ENCODE measurements at regions not wholly inside any gene's neighbourhood (a gene's known extent, or its start where the extent isn't known, plus 50 kb on each side); places are given as distances from the start of the nearest gene placed in this dataset.
"Not testable (repeated sequence)": the region's sequence is repeated elsewhere in the genome, so short reads cannot be mapped to it uniquely, and the experiment has no call there.

- not testable (repeated sequence) for DNase-seq (ENCODE audit: insufficient read length, low spot score); FAIRE-seq
Measured at GRCh38 chr6:140147825-140148814, 773.7 kb upstream of the CITED2 start.

DNA sequence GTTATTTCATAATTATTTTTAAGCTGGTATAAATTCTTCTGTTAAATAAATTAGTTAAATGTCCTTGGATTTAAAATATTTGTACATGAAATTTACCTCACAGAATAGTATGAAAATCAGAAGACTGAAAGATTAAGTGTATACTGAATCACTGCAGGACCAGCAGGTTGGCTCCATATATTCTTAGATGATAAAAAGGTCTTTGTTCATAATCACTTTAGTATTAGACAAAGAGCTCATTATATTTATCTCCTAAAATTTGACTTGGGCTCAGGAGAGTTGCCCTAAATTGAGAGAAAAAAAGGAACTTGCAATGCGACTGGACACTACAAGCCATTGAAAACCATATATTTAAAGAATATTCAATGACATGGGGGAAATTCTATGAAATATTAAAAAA, 766.4 kb upstream of the CITED2 start:
- FAIRE-seq: no peak
- no peak for DNase-seq (ENCODE audit: insufficient read length, low spot score)

DNA sequence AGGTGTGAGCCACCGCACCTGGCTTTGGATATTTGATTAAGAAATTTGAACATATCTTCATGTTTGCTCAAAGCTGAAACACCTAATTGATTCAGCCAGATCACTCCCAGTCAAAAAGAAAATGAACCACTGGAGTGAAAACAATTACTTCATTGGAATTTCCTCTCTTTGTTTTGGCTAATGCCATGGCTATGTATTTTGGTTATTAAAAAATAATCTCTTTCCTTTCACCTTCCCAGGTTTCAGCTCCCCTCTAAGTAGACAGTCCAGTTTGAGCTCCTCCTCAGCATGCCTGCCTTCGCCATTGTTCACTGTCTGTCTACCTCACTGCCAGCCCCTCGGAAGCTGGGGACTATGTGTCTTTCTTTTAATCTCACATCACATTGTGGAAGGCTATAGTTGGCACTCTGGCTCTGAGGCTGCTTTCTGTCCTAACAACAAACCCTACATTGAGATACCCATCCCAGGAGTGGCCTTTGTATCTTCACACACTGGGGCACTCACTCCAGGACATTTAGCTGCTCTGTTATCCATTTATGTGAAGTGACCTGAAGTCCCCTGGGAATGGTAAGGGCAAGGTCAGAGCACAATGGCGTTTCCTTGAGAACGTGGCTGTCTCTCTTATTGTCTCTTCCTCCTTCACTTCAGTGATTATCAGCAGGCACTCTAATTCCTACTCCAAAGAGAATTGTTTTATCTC, 764.0 kb upstream of the CITED2 start:
- no peak for FAIRE-seq
- no peak for DNase-seq (ENCODE audit: insufficient read length, low spot score)

- DNase-seq (ENCODE audit: insufficient read length, low spot score): no peak
- no peak for FAIRE-seq
Measured at GRCh38 chr6:140134224-140134623, 759.8 kb upstream of the CITED2 start.

- no peak for DNase-seq (ENCODE audit: insufficient read length, low spot score)
- no peak for FAIRE-seq
Measured at GRCh38 chr6:140130074-140130473, 755.6 kb upstream of the CITED2 start.

- DNase-seq (ENCODE audit: insufficient read length, low spot score): no peak
- FAIRE-seq: no peak
Measured at GRCh38 chr6:140124498-140124897, 750.0 kb upstream of the CITED2 start.

DNA sequence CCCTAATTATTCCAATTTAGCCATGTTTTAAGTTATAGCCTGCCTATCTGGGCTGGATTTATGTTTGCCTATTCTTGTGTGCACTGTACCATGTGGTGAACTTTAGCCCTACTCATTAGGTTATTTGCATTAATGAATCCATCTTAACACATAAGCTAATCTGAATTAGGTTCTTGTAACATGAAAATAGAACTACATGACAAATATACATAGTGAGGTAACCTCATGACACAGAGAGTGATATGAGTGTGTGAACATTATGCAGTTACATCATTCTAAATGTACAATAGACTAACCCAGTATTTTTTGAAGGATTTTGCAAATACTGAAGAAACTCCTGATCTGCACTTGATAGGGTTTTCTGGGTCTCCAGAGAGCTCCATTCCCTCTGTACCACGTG, 733.7 kb upstream of the CITED2 start:
- DNase-seq (ENCODE audit: insufficient read length, low spot score) (no peak), FAIRE-seq (no peak)

- DNase-seq (ENCODE audit: insufficient read length, low spot score) (no peak), FAIRE-seq (no peak)
Measured at GRCh38 chr6:140107216-140107615, 732.8 kb upstream of the CITED2 start.

GRCh38 chr6:140105857-140106256, 731.4 kb upstream of the CITED2 start:
- FAIRE-seq (no peak), DNase-seq (ENCODE audit: insufficient read length, low spot score) (no peak)

GRCh38 chr6:140105241-140105640, 730.8 kb upstream of the CITED2 start:
- DNase-seq (ENCODE audit: insufficient read length, low spot score): no peak
- no peak for FAIRE-seq

GRCh38 chr6:140101818-140102217, 727.4 kb upstream of the CITED2 start:
- no peak for FAIRE-seq
- DNase-seq (ENCODE audit: insufficient read length, low spot score): no peak

GRCh38 chr6:140101367-140101766, 726.9 kb upstream of the CITED2 start:
- no peak for FAIRE-seq

GRCh38 chr6:140095532-140095931, 721.1 kb upstream of the CITED2 start:
- FAIRE-seq (no peak), DNase-seq (ENCODE audit: insufficient read length, low spot score) (no peak)

More at GRCh38 chr6:140101367-140101766, 726.9 kb upstream of the CITED2 start:
- no peak for DNase-seq (ENCODE audit: insufficient read length, low spot score)

- FAIRE-seq (no peak), DNase-seq (ENCODE audit: insufficient read length, low spot score) (no peak)
Measured at GRCh38 chr6:140091895-140092294, 717.4 kb upstream of the CITED2 start.

DNA sequence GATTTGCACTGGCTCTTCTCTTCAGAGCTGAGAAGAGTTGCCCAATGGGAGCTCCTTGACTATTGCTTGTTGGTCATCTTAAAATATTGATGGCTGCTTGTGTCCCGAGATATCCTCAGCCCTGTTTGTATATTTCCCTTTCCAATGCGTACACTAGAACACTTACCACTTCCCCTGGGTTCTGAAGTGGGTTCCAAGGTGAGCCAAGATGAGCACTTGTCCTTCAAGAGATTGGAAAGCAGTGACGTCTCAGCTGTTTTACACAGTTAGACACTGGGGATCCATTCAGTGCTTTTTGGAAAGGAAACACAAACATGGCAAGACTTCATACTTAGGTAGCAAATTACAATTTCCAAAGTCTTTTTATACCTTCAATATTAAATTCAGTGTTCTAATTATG, 716.4 kb upstream of the CITED2 start:
- no peak for FAIRE-seq

GRCh38 chr6:140083375-140083774, 708.9 kb upstream of the CITED2 start:
- FAIRE-seq (no peak), DNase-seq (ENCODE audit: insufficient read length, low spot score) (no peak)

More for the DNA sequence above, 716.4 kb upstream of the CITED2 start:
- no peak for DNase-seq (ENCODE audit: insufficient read length, low spot score)

DNA sequence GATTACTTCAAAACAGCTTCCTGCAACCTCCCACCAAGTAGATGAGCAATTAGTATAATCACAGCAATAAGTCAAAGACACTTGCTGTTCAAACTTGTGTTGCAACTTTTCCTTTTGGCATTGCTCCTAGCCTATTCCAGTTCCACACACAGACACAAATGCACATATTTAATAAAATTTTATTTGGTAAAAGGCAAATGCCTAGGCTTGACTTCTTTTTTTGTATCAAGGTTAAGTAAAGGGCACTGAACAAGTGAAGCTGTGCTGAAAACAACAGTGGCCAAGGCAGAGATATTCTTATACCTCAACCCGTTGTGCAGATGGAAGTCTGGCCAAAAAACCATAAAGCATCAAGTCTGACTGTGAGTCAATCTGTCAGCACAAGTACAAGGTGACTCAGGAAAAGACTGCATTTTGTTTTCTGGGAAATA, 708.4 kb upstream of the CITED2 start:
- DNase-seq (ENCODE audit: insufficient read length, low spot score) (no peak), FAIRE-seq (no peak)

DNA sequence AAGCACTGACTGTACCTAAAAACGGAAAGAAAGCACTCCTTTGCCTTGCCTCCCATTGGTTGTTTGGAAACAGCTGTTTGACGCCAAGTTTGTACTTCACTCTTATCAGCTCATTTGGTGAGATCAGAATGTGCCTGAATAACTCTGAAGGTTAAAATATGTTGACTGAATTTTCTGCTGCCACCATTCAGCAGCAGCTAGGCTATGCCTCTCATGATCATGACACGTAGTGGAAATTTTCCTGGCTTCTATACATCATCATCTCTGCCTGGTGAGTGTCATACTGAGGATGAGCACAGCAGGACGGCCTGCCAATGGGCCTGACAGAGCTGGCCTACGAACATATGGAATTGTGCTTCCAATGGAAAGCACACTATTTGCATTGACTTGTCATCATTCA, 704.9 kb upstream of the CITED2 start:
- no peak for DNase-seq (ENCODE audit: insufficient read length, low spot score)

DNA sequence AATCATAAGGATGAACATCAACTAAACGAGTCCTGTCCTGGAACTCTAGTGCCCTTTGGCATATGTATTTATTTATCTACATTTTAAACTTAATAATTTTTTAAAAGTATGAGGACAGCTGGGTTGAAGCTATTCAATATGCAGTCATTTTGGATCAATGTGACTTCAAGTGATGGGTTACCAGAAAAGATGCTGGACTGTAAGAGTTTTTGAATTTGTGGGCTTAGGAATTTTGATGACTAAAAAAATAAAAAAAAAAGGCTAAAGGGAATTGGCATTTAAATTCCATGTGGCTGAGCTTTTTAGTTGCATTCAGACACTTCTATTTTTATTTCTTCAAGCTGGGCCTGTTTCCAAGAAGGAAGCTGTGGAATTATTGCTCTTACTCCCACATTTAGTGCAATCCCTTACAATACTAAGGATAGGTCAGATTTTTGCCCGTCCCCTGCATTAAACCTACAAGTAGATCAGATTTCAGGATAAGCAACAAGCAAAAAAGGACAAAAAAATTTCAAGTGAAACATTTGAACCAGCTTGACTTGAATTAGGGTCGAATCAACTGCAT, 704.2 kb upstream of the CITED2 start:
- FAIRE-seq (no peak), DNase-seq (ENCODE audit: insufficient read length, low spot score) (no peak)

More for the DNA sequence above, 704.9 kb upstream of the CITED2 start:
- FAIRE-seq: no peak

DNA sequence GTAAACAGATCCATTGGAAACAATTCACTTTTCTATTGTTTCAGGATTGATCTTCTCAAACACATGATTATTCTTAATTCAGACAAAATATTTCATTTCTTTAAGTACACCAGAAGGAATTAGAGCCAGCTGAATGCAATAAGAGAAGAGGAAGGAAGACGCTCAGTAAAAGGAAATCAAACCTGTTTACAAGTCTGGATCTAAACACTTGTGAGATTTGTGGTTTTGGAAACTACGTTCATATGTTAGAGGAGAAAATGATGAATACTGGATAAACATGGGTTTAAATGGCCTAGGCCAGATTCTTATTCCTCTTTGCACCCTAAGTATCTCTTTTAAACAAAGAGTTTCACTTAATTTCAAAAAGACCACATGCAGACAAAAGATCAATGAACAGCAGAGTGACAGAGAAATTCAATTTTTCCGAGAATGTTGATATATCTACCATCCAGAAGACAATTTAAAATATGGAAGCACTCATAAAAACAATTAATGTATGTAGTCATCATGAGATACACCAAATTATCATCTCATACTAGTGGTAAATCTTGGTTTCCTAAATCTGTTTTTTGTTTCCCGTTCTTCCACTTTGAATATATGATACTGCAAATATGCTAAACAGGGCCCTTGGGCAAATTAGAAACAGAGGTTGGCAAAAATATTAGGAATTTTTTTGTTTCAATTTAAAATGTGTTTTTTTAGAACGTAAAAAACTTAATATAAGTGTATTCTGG, 703.5 kb upstream of the CITED2 start:
- FAIRE-seq (no peak), DNase-seq (ENCODE audit: insufficient read length, low spot score) (no peak)

- FAIRE-seq (no peak), DNase-seq (ENCODE audit: insufficient read length, low spot score) (no peak)
Measured at GRCh38 chr6:140076105-140076504, 701.7 kb upstream of the CITED2 start.
